ENCODE measurements at regions not wholly inside any gene's neighbourhood (a gene's known extent, or its start where the extent isn't known, plus 50 kb on each side); places are given as distances from the start of the nearest gene placed in this dataset.

DNA sequence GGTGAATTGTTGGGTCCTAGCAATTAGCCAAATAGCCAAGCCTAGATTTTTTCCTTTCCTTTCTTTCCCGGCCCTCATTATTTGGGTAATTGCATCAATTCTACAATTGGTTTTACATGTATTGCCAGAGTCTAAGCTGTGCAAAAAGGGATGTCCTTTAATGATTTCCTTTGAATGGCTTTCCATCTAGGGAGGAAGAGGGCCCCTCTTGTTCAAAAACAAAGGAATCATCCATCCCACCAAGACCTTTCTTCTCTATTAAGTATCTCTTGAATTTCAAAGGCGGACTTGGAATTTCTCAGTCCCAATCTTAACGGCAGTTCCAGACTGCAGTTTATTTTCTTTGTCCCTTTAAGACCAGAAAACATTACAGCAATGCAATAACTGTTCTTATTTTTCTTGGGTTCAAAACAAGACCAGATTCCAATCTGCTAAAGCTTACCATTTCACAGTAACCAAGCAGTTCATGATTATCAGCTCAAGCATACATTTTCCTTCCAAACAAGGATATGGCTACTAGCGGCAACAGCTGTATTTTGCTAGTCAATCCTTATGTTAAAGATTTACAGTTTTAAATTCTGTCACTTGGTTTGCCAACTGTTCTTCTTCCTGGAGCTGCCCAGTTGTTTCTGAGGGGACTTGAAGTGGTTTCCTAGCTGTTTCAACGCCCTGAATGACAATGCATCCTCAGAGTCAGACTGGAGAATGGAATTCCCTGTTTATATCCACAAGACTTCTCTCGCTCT is 91.4 kb upstream of the LRIG1 start:
- TF ChIP-seq GABPA (IDR thresholded peaks at IDR 0.05 in 1 of 2, conservative IDR thresholded peaks at IDR 0.05 in 1 of 2) (no peak), TAF1 (conservative IDR thresholded peaks at IDR 0.05) (no peak)
- TF ChIP-seq, protein P1, sequence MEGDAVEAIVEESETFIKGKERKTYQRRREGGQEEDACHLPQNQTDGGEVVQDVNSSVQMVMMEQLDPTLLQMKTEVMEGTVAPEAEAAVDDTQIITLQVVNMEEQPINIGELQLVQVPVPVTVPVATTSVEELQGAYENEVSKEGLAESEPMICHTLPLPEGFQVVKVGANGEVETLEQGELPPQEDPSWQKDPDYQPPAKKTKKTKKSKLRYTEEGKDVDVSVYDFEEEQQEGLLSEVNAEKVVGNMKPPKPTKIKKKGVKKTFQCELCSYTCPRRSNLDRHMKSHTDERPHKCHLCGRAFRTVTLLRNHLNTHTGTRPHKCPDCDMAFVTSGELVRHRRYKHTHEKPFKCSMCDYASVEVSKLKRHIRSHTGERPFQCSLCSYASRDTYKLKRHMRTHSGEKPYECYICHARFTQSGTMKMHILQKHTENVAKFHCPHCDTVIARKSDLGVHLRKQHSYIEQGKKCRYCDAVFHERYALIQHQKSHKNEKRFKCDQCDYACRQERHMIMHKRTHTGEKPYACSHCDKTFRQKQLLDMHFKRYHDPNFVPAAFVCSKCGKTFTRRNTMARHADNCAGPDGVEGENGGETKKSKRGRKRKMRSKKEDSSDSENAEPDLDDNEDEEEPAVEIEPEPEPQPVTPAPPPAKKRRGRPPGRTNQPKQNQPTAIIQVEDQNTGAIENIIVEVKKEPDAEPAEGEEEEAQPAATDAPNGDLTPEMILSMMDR (IDR thresholded peaks at IDR 0.05; ENCODE audit: low read depth, low read length, missing input control): no peak
- TF ChIP-seq, protein P2, sequence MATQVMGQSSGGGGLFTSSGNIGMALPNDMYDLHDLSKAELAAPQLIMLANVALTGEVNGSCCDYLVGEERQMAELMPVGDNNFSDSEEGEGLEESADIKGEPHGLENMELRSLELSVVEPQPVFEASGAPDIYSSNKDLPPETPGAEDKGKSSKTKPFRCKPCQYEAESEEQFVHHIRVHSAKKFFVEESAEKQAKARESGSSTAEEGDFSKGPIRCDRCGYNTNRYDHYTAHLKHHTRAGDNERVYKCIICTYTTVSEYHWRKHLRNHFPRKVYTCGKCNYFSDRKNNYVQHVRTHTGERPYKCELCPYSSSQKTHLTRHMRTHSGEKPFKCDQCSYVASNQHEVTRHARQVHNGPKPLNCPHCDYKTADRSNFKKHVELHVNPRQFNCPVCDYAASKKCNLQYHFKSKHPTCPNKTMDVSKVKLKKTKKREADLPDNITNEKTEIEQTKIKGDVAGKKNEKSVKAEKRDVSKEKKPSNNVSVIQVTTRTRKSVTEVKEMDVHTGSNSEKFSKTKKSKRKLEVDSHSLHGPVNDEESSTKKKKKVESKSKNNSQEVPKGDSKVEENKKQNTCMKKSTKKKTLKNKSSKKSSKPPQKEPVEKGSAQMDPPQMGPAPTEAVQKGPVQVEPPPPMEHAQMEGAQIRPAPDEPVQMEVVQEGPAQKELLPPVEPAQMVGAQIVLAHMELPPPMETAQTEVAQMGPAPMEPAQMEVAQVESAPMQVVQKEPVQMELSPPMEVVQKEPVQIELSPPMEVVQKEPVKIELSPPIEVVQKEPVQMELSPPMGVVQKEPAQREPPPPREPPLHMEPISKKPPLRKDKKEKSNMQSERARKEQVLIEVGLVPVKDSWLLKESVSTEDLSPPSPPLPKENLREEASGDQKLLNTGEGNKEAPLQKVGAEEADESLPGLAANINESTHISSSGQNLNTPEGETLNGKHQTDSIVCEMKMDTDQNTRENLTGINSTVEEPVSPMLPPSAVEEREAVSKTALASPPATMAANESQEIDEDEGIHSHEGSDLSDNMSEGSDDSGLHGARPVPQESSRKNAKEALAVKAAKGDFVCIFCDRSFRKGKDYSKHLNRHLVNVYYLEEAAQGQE (IDR thresholded peaks at IDR 0.05): no peak
- TF ChIP-seq, protein P3, sequence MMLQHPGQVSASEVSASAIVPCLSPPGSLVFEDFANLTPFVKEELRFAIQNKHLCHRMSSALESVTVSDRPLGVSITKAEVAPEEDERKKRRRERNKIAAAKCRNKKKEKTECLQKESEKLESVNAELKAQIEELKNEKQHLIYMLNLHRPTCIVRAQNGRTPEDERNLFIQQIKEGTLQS (IDR thresholded peaks at IDR 0.05): no peak

Data from liver (tissue), 3 donors.